Kidney (tissue), 13 donors: ENCODE measurements at regions not wholly inside any gene's neighbourhood (a gene's known extent, or its start where the extent isn't known, plus 50 kb on each side); places are given as distances from the start of the nearest gene placed in this dataset.

Experiments used
- DNase-seq, 5 donors: peaks; one replicate each; pipeline ENCODE4 v3.0.0-alpha.2; 2013 to 2020
- FAIRE-seq: peaks from 2 replicates; lab custom pipeline; 2012; peaks lifted over from hg19 to GRCh38; lab: Jason Lieb, UNC
- H3K27ac ChIP-seq, 2 donors: one replicate each; pipeline ENCODE4 v1.7.0; 2013; ENCODE audit warnings: low read depth in 2 of 2, low read length in 2 of 2, inconsistent platforms in 1 of 2
- H3K27me3 ChIP-seq: one replicate; pipeline ENCODE4 v1.7.1; 2013; ENCODE audit warnings: low read length, inconsistent platforms; ENCODE audit not compliant: control insufficient read depth, insufficient read depth
- H3K36me3 ChIP-seq, 3 donors: one replicate each; pipeline versions ENCODE4 v1.7.0 to v1.7.1; 2013; ENCODE audit warnings: low read length in 3 of 3, control low read depth in 1 of 3, inconsistent platforms in 1 of 3; ENCODE audit not compliant: insufficient read depth in 3 of 3, control insufficient read depth in 2 of 3
- H3K4me1 ChIP-seq, 3 donors: one replicate each; pipeline versions ENCODE4 v1.7.0 to v1.7.1; 2013; ENCODE audit warnings: low read length in 3 of 3, inconsistent platforms in 1 of 3, low read depth in 1 of 3; ENCODE audit not compliant: control insufficient read depth in 2 of 3, insufficient read depth in 2 of 3
- H3K4me3 ChIP-seq, 3 donors: one replicate each; pipeline versions ENCODE4 v1.7.0 to v1.8.1; 2013; ENCODE audit warnings: low read length in 3 of 3, control low read depth in 1 of 3, inconsistent platforms in 1 of 3
- H3K9ac ChIP-seq, 3 donors: one replicate each; pipeline versions ENCODE4 v1.7.0 to v1.7.1; 2013; ENCODE audit warnings: low read length in 3 of 3, control low read depth in 1 of 3, inconsistent platforms in 1 of 3
- H3K9me3 ChIP-seq, 3 donors: one replicate each; pipeline versions ENCODE4 v1.7.0 to v1.7.1; 2013; ENCODE audit warnings: low read length in 3 of 3, control low read depth in 1 of 3, inconsistent platforms in 1 of 3; ENCODE audit not compliant: control insufficient read depth in 2 of 3, insufficient read depth in 1 of 3
- CTCF ChIP-seq: IDR thresholded peaks from 3 replicates; pipeline ENCODE4 v1.5.1; 2012; ENCODE audit warnings: mild to moderate bottlenecking, moderate library complexity, borderline replicate concordance; ENCODE audit not compliant: insufficient read depth; ENCODE audit errors: extremely low read depth
- intact Hi-C: fragments of 100-400 bp; cut with DNase I; formaldehyde crosslinking; loops from one replicate; pipeline ENCODE4 v1.11.1; 2022
- donor health status: control.
- donor health status: control.
- donor health status: control.
- donor health status: control.
- donor health status: control.
- donor health status: DM: yes; HTN: yes; CAD: no.
- donor health status: Normal renal cell carcinoma (clear cell type).

- no peak for TF ChIP-seq CTCF
- Histone ChIP-seq H3K27me3 (no peaks in the 10 kb centered on the region), H3K9me3 (peaks cover 0 to 21% (median 6%) of the 10 kb centered on the region in 3 donors), H3K36me3 (no peaks in the 10 kb centered on the region), H3K9ac (no peak overlapping the region), H3K4me1 (no peaks in the 10 kb centered on the region), H3K27ac (no peak overlapping the region), H3K4me3 (no peak overlapping the region)
- FAIRE-seq (no peak), DNase-seq (no peak)
- intact Hi-C loops = no loop called here
Observed at GRCh38 chr11:55106391-55106790, 155.6 kb upstream of the TRIM48 start.
